ENCODE measurements at regions not wholly inside any gene's neighbourhood (a gene's known extent, or its start where the extent isn't known, plus 50 kb on each side); places are given as distances from the start of the nearest gene placed in this dataset.
A peak's percentile ranks its signal among the peaks of the same experiment; 100 is the strongest.

GRCh38 chr1:59105548-59106507 is 191.1 kb upstream of the FGGY start:
- BruUV-seq (replicated peaks), result no TSS peak
- Histone ChIP-seq H3K4me3 (ENCODE audit: low read depth, low read length, poor library complexity, severe bottlenecking) (no peak overlapping the region), H3K36me3 (ENCODE audit: insufficient read depth, low read length, poor library complexity, severe bottlenecking) (no peaks in the 10 kb centered on the region), H3K27me3 (replicated peaks; ENCODE audit: insufficient read depth, low read depth, low read length, poor library complexity) (no peaks in the 10 kb centered on the region), H3K27ac (ENCODE audit: low read depth, low read length, poor library complexity, severe bottlenecking) (no peak overlapping the region), H3K9me3 (ENCODE audit: low read depth, low read length, poor library complexity, severe bottlenecking) (no peaks in the 10 kb centered on the region), H3K4me1 (ENCODE audit: insufficient read depth, low read length, poor library complexity, severe bottlenecking) (no peaks in the 10 kb centered on the region)
- intact Hi-C loops (cut with micrococcal nuclease; ENCODE audit: unreplicated experiment), result no loop called here
- CTCF ChIA-PET, result no interaction called here
- TF ChIP-seq CTCF (conservative IDR thresholded peaks at IDR 0.05; ENCODE audit: low read depth, low read length) (no peak), EZH2 (IDR thresholded peaks at IDR 0.05; ENCODE audit: borderline replicate concordance, low read depth, low read length, poor library complexity, severe bottlenecking) (no peak)
- DNase-seq (ENCODE audit: low spot score), result no peak
- POLR2A ChIA-PET (ENCODE audit: low non-redundant PET), result no interaction called here

- no peaks in the 10 kb centered on the region for H3K36me3 ChIP-seq (ENCODE audit: insufficient read depth, low read length, poor library complexity, severe bottlenecking)
- ChIA-PET POLR2A (ENCODE audit: low non-redundant PET) (no interaction called here), CTCF (no interaction called here)
- BruUV-seq (replicated peaks), result no TSS peak
- no peak for DNase-seq (ENCODE audit: low spot score)
- H3K9me3 ChIP-seq (ENCODE audit: low read depth, low read length, poor library complexity, severe bottlenecking), result no peaks in the 10 kb centered on the region
- TF ChIP-seq EZH2 (IDR thresholded peaks at IDR 0.05; ENCODE audit: borderline replicate concordance, low read depth, low read length, poor library complexity, severe bottlenecking), result no peak
- TF ChIP-seq CTCF (conservative IDR thresholded peaks at IDR 0.05; ENCODE audit: low read depth, low read length), result no peak
- no peaks in the 10 kb centered on the region for H3K4me1 ChIP-seq (ENCODE audit: insufficient read depth, low read length, poor library complexity, severe bottlenecking)
- no peaks in the 10 kb centered on the region for H3K27me3 ChIP-seq (replicated peaks; ENCODE audit: insufficient read depth, low read depth, low read length, poor library complexity)
- H3K4me3 ChIP-seq (ENCODE audit: low read depth, low read length, poor library complexity, severe bottlenecking), result no peak overlapping the region
- intact Hi-C loops (cut with micrococcal nuclease; ENCODE audit: unreplicated experiment), result no loop called here
- no peak overlapping the region for H3K27ac ChIP-seq (ENCODE audit: low read depth, low read length, poor library complexity, severe bottlenecking)
Measured at GRCh38 chr1:59107516-59107915, 189.4 kb upstream of the FGGY start.

- Histone ChIP-seq H3K36me3 (ENCODE audit: insufficient read depth, low read length, poor library complexity, severe bottlenecking) (no peaks in the 10 kb centered on the region), H3K4me1 (ENCODE audit: insufficient read depth, low read length, poor library complexity, severe bottlenecking) (no peaks in the 10 kb centered on the region), H3K9me3 (ENCODE audit: low read depth, low read length, poor library complexity, severe bottlenecking) (no peaks in the 10 kb centered on the region), H3K27me3 (replicated peaks; ENCODE audit: insufficient read depth, low read depth, low read length, poor library complexity) (no peaks in the 10 kb centered on the region), H3K27ac (ENCODE audit: low read depth, low read length, poor library complexity, severe bottlenecking) (no peak overlapping the region), H3K4me3 (ENCODE audit: low read depth, low read length, poor library complexity, severe bottlenecking) (no peak overlapping the region)
- no peak for DNase-seq (ENCODE audit: low spot score)
- TF ChIP-seq CTCF (conservative IDR thresholded peaks at IDR 0.05; ENCODE audit: low read depth, low read length) (0 out of 2 replicates have a peak, but pooled peaks have one; percentile 13), EZH2 (IDR thresholded peaks at IDR 0.05; ENCODE audit: borderline replicate concordance, low read depth, low read length, poor library complexity, severe bottlenecking) (no peak)
- BruUV-seq (replicated peaks), result no TSS peak
- CTCF ChIA-PET, result interaction anchor here (0.7 kb wide), 1 partner anchor 67 kb away, joined by 3 read pairs; no protein-coding TSS in a partner anchor
- POLR2A ChIA-PET (ENCODE audit: low non-redundant PET), result no interaction called here
- intact Hi-C loops (cut with micrococcal nuclease; ENCODE audit: unreplicated experiment), result no loop called here
Measured at GRCh38 chr1:59107916-59108315, 189.0 kb upstream of the FGGY start.

Measured in A673 (cell line).